PC-9 (cell line): ENCODE measurements at regions not wholly inside any gene's neighbourhood (a gene's known extent, or its start where the extent isn't known, plus 50 kb on each side); places are given as distances from the start of the nearest gene placed in this dataset.
"Not testable (repeated sequence)": the region's sequence is repeated elsewhere in the genome, so short reads cannot be mapped to it uniquely, and the experiment has no call there.

Experiments used
- EZH2 ChIP-seq: fragments of 200-600 bp; sonication (generic); IDR thresholded peaks from 2 replicates; pipeline ENCODE4 v1.8.0; 2017; ENCODE audit warnings: antibody characterized with exemption, low read depth
- TF ChIP-seq, protein P1 (sequence below): fragments of 200-600 bp; sonication (generic); conservative IDR thresholded peaks from 2 replicates; pipeline ENCODE4 v1.6.1; 2017; ENCODE audit warnings: mixed run types, antibody characterized with exemption, mild to moderate bottlenecking, moderate library complexity

GRCh38 chrX:30994018-30994417, 77.8 kb downstream of the FTHL17 start:
- TF ChIP-seq, protein P1, sequence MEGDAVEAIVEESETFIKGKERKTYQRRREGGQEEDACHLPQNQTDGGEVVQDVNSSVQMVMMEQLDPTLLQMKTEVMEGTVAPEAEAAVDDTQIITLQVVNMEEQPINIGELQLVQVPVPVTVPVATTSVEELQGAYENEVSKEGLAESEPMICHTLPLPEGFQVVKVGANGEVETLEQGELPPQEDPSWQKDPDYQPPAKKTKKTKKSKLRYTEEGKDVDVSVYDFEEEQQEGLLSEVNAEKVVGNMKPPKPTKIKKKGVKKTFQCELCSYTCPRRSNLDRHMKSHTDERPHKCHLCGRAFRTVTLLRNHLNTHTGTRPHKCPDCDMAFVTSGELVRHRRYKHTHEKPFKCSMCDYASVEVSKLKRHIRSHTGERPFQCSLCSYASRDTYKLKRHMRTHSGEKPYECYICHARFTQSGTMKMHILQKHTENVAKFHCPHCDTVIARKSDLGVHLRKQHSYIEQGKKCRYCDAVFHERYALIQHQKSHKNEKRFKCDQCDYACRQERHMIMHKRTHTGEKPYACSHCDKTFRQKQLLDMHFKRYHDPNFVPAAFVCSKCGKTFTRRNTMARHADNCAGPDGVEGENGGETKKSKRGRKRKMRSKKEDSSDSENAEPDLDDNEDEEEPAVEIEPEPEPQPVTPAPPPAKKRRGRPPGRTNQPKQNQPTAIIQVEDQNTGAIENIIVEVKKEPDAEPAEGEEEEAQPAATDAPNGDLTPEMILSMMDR = not testable (repeated sequence)
- TF ChIP-seq EZH2 = not testable (repeated sequence)
